Adrenal gland (tissue), 9 donors: ENCODE measurements at regions not wholly inside any gene's neighbourhood (a gene's known extent, or its start where the extent isn't known, plus 50 kb on each side); places are given as distances from the start of the nearest gene placed in this dataset.

Source experiments
- DNase-seq, 7 donors: peaks; one replicate each; pipeline ENCODE4 v3.0.0-alpha.2; 2019 to 2020
- H3K27ac ChIP-seq, 5 donors: fragments of 200-600 bp; sonication (generic) in 4 of 5; 1 replicate in 3 of 5; 2 replicates in 2 of 5; pipeline versions ENCODE4 v1.5.1 to v1.8.0; 2016 to 2020; ENCODE audit warnings: mild to moderate bottlenecking in 1 of 5
- H3K27me3 ChIP-seq: fragments of 200-600 bp; 2 replicates; pipeline ENCODE4 v1.8.0; 2021
- H3K36me3 ChIP-seq, 2 donors: fragments of 200-600 bp; replicated peaks in 1 of 2; 1 replicate in 1 of 2; 2 replicates in 1 of 2; pipeline versions ENCODE4 v1.5.1 to v1.8.0; 2018 to 2022
- H3K4me1 ChIP-seq, 2 donors: fragments of 200-600 bp; replicated peaks in 1 of 2; 1 replicate in 1 of 2; 2 replicates in 1 of 2; pipeline versions ENCODE4 v1.5.1 to v1.8.0; 2018 to 2021
- H3K4me3 ChIP-seq, 4 donors: fragments of 200-600 bp; sonication (generic) in 3 of 4; one replicate each; pipeline ENCODE4 v1.5.1; 2016 to 2018
- H3K9me3 ChIP-seq, 3 donors: fragments of 200-600 bp; sonication (generic) in 1 of 3; replicated peaks in 1 of 3; 1 replicate in 2 of 3; 2 replicates in 1 of 3; pipeline versions ENCODE4 v1.5.1 to v1.8.0; 2016 to 2021
- CTCF ChIP-seq, 6 experiments: fragments of 450-650 bp in 4 of 6; fragments of 200-600 bp in 2 of 6; sonication (generic) in 1 of 6; IDR thresholded peaks; 1 replicate in 5 of 6; 2 replicates in 1 of 6; pipeline versions ENCODE4 v1.5.1 to v1.8.0; 2016 to 2021; ENCODE audit warnings: antibody characterized with exemption in 6 of 6, mild to moderate bottlenecking in 2 of 6, moderate library complexity in 1 of 6
- POLR2A ChIP-seq, 2 donors: fragments of 450-650 bp; IDR thresholded peaks; one replicate each; pipeline ENCODE4 v1.6.1; 2017; ENCODE audit warnings: antibody characterized with exemption in 2 of 2, mild to moderate bottlenecking in 2 of 2, moderate library complexity in 1 of 2
- WGBS, 4 donors: extraction: QIAGEN DNeasy Blood & Tissue Kit in 2 of 4; methylation state at CpG; one replicate each; pipeline versions ENCODE4 v1.1.5 to v1.1.7; 2013 to 2017; 5-methylcytosine and 5-hydroxymethylcytosine counted together
- intact Hi-C, 2 donors: fragments of 100-400 bp; cut with DNase I; formaldehyde crosslinking; loops; one replicate each; pipeline versions ENCODE4 v1.14.1 to v1.15.0; 2022 to 2023
- donor health status: healthy with polysubstance abuse.
- donor health status: Bipolar disorder and iron deficiency.
- donor health status: DM: yes; HTN: yes; CAD: no.
- donor health status: DM: no; HTN: no; CAD: no.
- donor health status: DM: no; HTN: no; CAD: no.

DNA sequence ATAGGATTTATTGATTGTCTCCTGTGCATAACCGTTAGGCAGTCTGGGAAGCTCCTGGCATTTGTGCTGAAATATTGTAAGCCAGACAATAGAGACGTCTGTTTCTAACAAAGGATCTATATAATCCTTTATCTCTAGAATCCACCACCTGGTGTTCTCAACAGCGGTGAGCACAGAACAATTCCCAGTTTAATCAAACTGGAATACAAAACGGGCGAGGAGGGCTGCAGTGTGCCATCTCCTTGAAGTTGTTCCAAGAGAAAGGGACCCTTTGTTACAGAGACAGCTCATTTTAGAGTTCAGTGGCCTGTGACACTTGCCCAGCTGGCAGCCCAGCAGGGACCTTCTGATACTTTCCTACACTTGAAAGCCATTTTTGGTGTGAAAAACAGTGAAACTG is 162.8 kb upstream of the IVNS1ABP start:
- intact Hi-C loops = no loop called here
- H3K27ac ChIP-seq = no peak overlapping the region
- no peaks in the 10 kb centered on the region for H3K36me3 ChIP-seq
- peaks cover 7 to 12% of the 10 kb centered on the region in 2 donors for H3K4me1 ChIP-seq
- H3K9me3 ChIP-seq = no peaks in the 10 kb centered on the region
- no peak overlapping the region for H3K4me3 ChIP-seq
- 81 to 88% (median 83%) methylated on average over 5 of the region's 5 CpGs for WGBS, 4 donors
- TF ChIP-seq CTCF (IDR thresholded peaks at IDR 0.05) = no peak
- TF ChIP-seq POLR2A (IDR thresholded peaks at IDR 0.05) = no peak
- DNase-seq = no peak
- H3K27me3 ChIP-seq = no peaks in the 10 kb centered on the region

GRCh38 chr1:185478877-185479276 is 161.8 kb upstream of the IVNS1ABP start:
- Histone ChIP-seq H3K27ac (no peak overlapping the region), H3K27me3 (no peaks in the 10 kb centered on the region), H3K36me3 (no peaks in the 10 kb centered on the region), H3K4me1 (peaks cover 3% of the 10 kb centered on the region in 2 donors), H3K4me3 (no peak overlapping the region), H3K9me3 (no peaks in the 10 kb centered on the region)
- WGBS, 4 donors = 91 to 97% (median 95%) methylated on average over 3 of the region's 3 CpGs
- intact Hi-C loops = no loop called here
- TF ChIP-seq POLR2A (IDR thresholded peaks at IDR 0.05) (no peak), CTCF (IDR thresholded peaks at IDR 0.05) (no peak)
- DNase-seq = no peak

GRCh38 chr1:185477638-185478580 is 160.9 kb upstream of the IVNS1ABP start:
- 62 to 74% (median 70%) methylated on average over 6 of the region's 6 CpGs for WGBS, 4 donors
- Histone ChIP-seq H3K27ac (no peak overlapping the region), H3K27me3 (no peaks in the 10 kb centered on the region), H3K9me3 (no peaks in the 10 kb centered on the region), H3K4me1 (no peaks in the 10 kb centered on the region), H3K4me3 (no peak overlapping the region), H3K36me3 (no peaks in the 10 kb centered on the region)
- DNase-seq = peak in 3 of 7 donors; percentile 18 to 24 (median 20)
- TF ChIP-seq CTCF (IDR thresholded peaks at IDR 0.05) (no peak), POLR2A (IDR thresholded peaks at IDR 0.05) (no peak)
- intact Hi-C loops = no loop called here

DNA sequence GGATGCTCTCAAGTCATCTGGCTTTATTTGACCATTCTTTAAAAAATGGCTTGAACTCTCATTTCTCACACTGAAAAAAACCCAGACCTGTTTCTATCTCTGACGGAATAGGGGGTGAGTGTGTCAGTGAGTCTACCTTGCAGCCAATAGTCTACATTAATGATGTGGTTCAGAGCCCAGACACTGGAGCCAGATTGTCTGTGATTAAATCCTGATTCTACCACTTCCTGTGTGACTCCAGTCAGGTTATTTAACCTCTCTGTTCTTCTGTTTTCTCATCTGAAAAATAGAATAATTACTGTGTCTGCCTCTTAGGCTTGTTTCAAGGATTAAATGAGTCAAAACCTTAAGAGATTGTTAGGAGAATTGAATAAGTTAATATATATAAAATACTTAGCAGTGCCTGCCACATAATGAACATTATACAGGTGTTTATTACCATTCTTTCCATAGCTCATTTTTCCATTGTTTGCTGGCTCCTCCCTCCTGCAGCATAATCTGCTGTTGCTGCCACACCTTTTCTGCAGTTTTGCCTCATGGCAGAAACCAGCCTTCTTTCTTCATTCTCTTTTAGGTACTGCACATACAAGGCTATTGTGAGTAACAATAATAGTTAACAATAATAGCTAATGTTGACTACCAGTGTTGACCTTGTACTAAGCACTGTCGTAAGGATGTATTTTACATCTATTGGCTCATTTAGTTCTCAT is 157.6 kb upstream of the IVNS1ABP start:
- TF ChIP-seq POLR2A (IDR thresholded peaks at IDR 0.05) (no peak), CTCF (IDR thresholded peaks at IDR 0.05) (no peak)
- WGBS, 4 donors = 78 to 84% (median 80%) methylated on average over 2 of the region's 2 CpGs
- Histone ChIP-seq H3K4me1 (no peaks in the 10 kb centered on the region), H3K27me3 (no peaks in the 10 kb centered on the region), H3K27ac (no peak overlapping the region), H3K4me3 (no peak overlapping the region), H3K36me3 (no peaks in the 10 kb centered on the region), H3K9me3 (no peaks in the 10 kb centered on the region)
- no peak for DNase-seq
- intact Hi-C loops = no loop called here
